GM12864 (cell line): ENCODE measurements at regions not wholly inside any gene's neighbourhood (a gene's known extent, or its start where the extent isn't known, plus 50 kb on each side); places are given as distances from the start of the nearest gene placed in this dataset.

Source experiments
- DNase-seq: peaks from one replicate; pipeline ENCODE4 v3.0.0-alpha.2; 2011; ENCODE audit warnings: low read depth
- H3K4me3 ChIP-seq: 2 replicates; pipeline ENCODE4 v1.5.1; 2011; ENCODE audit warnings: mild to moderate bottlenecking, low read depth, low read length, control low read depth
- TF ChIP-seq, protein P1 (sequence below): IDR thresholded peaks from 2 replicates; pipeline ENCODE4 v1.5.1; 2011; ENCODE audit warnings: low read depth, mild to moderate bottlenecking, moderate library complexity, low read length, control low read depth, inconsistent platforms; ENCODE audit errors: missing control alignments

DNA sequence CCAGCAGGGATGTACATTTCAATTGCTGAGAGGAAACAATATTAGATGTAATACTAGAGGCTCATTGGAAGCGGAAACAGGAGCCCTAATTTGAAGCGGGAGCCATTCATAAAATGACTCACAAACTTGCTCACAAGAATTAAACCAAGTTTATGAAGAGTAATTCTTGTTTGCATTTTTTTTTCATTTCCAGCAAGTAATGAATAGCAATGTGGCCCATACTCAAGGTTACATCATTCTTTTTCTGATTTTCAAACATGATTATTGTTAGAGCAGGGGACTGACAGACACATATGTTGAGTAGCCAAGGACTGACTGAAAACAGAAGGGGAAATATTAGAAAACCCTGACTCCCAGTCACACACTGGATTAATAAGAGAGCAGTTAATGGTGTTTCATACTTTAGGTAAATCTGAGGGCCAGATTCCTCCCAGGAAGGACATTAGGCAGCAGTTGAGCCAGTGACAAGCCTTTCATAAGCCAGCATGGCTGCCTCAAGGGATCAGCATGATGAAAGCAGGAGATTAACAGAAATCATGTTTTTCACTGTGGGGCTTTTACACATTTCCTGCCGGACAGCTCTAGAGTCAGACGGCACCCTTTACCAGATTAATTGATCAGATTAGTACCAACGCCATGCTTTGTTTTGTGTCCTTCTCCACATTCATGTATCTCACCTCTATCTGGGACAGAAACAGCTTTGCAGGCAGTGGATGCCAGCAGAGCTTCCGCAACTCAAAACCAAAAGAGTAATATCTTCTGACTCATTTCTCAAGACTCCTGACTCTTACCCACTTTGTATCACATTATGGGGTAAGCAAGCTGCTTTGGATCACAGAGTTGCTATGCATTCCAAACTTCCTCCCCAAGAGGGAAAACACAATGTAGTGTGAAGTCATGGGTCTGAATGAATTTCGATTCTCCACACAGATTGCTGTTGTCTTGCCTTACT lies 831.6 kb downstream of the KCNA4 start:
- no peak for DNase-seq
- TF ChIP-seq, protein P1, sequence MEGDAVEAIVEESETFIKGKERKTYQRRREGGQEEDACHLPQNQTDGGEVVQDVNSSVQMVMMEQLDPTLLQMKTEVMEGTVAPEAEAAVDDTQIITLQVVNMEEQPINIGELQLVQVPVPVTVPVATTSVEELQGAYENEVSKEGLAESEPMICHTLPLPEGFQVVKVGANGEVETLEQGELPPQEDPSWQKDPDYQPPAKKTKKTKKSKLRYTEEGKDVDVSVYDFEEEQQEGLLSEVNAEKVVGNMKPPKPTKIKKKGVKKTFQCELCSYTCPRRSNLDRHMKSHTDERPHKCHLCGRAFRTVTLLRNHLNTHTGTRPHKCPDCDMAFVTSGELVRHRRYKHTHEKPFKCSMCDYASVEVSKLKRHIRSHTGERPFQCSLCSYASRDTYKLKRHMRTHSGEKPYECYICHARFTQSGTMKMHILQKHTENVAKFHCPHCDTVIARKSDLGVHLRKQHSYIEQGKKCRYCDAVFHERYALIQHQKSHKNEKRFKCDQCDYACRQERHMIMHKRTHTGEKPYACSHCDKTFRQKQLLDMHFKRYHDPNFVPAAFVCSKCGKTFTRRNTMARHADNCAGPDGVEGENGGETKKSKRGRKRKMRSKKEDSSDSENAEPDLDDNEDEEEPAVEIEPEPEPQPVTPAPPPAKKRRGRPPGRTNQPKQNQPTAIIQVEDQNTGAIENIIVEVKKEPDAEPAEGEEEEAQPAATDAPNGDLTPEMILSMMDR, result no peak
- no peak overlapping the region for H3K4me3 ChIP-seq

DNA sequence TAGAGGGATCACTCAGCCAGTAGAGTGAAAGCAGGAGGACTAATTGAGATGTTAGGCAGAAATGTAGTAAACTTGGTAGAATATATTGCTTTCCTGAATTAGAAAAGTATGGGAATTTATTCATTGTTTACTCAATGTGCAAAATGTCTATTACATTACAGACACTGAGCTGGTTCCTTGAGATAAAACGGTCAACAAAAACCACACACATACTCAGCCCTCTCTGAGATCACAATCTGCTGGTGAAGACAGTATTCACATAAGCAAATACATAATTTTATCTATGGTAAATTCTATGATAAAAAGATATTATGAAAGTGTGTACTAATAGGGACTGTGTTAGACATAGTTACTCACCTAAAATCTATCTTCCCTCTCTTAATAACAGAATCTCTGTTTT lies 833.5 kb downstream of the KCNA4 start:
- no peak overlapping the region for H3K4me3 ChIP-seq
- TF ChIP-seq, protein P1, result no peak
- no peak for DNase-seq

DNA sequence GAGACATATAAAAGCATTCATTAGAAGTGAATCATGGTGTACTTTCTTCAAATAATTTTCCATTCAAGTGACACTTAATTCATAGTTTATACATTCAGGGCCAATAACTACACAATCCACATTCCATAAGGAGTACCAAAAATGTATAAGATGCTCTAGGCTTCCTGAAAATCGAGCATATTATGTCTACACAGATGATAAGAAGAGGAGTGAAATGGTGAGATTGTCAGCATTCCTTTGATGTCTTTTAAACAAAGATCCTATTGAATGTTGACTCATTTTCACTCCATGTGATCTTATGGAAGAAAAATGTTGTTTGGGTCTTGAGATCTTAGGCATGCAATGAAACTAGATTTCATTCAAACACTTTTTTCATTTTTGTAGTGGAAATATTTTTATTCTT lies 843.2 kb downstream of the KCNA4 start:
- no peak for DNase-seq
- TF ChIP-seq, protein P1, result no peak
- H3K4me3 ChIP-seq, result no peak overlapping the region

DNA sequence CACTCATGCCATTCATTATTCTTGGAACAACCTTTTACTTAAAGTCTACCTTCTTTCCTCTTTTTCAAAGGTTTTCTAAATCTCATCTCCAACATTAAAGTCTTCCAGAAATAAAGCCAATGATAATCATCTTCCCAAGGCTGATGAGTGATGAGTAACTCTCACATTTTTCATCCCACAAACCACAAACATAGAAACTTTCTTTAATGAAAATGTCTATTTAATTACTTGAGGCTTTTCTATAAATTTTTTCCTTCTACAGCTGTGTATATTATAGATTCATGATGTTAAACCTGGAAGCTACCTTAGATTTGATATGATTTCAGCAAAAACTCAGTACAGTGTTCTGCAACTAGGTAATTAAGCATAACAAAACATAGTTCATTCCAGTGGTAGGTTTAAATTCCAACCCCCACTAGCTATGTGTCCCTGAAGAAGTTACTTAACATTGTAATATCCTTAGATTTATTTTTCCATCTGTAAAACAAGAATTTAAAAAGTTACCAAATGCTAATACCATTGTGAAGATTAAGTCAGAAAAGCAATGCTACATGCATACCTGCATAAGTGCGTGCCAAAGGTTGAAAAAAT lies 845.4 kb downstream of the KCNA4 start:
- TF ChIP-seq, protein P1, result no peak
- H3K4me3 ChIP-seq, result no peak overlapping the region

DNA sequence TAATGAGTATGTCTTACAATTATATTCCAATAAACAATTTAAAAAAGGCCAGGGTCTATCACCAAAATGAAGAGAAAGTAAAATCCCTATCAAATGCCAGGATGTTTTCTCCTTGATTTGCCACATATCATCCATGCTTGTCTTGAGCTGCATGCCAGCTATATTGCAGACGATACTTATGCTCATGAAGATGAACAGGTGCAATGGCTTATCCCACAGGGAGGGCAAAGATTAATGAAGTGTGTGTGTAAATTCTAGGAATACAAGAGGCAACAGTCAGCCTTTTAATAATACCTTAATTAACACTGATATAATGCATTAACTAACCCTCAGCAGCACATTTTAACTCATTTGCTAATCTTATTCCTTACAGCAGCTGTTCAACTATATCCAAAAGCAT lies 850.5 kb downstream of the KCNA4 start:
- TF ChIP-seq, protein P1, result no peak
- H3K4me3 ChIP-seq, result no peak overlapping the region
- no peak for DNase-seq

More for the DNA sequence above, 845.4 kb downstream of the KCNA4 start:
- no peak for DNase-seq

DNA sequence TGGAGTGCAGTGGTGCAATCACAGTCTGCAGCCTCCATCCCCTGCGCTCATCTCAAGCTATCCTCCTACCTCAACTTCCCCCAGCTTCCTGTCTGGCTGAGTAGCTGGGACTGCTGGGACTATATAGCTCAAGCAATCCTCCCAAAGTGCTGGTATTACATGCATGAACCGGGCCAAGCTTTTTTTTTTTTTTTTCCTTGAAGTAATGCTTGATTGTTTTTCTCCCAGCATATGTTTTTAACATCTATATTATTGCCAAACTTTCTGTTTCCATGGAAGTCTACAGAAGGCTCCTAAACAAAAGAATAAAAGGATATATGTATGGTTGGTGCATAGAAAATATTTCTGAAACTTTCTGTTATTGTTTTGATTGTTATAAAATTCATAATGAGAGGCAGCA lies 853.6 kb downstream of the KCNA4 start:
- H3K4me3 ChIP-seq, result no peak overlapping the region
- DNase-seq, result no peak
- TF ChIP-seq, protein P1, result no peak
